Activated T-cell treated with anti-CD3 and anti-CD28 coated beads, Interleukin-2, amount 50 U/mL, for 24 hours (primary cell): ENCODE measurements at regions not wholly inside any gene's neighbourhood (a gene's known extent, or its start where the extent isn't known, plus 50 kb on each side); places are given as distances from the start of the nearest gene placed in this dataset.
"Not testable (repeated sequence)": the region's sequence is repeated elsewhere in the genome, so short reads cannot be mapped to it uniquely, and the experiment has no call there.

Source experiments
- DNase-seq: peaks from one replicate; pipeline ENCODE4 v3.0.0-alpha.2; 2020
- H3K27ac Mint-ChIP-seq: 2 replicates; pipeline ENCODE4 v1.8.0; 2020; ENCODE audit warnings: mild to moderate bottlenecking, mixed read lengths
- H3K27me3 Mint-ChIP-seq: 2 replicates; pipeline ENCODE4 v1.8.0; 2020; ENCODE audit warnings: mixed read lengths
- H3K36me3 Mint-ChIP-seq: 2 replicates; pipeline ENCODE4 v1.8.0; 2020; ENCODE audit warnings: low read depth, mixed read lengths
- H3K4me1 Mint-ChIP-seq: 2 replicates; pipeline ENCODE4 v1.8.0; 2020; ENCODE audit warnings: low read depth, mixed read lengths
- H3K4me3 Mint-ChIP-seq: 2 replicates; pipeline ENCODE4 v1.8.0; 2020; ENCODE audit warnings: mild to moderate bottlenecking, moderate library complexity, mixed read lengths
- H3K9me3 Mint-ChIP-seq: 2 replicates; pipeline ENCODE4 v1.8.0; 2020; ENCODE audit warnings: mixed read lengths

- H3K9me3 Mint-ChIP-seq: peaks cover 31% of the 10 kb centered on the region
These were observed 168.4 kb upstream of the ZNF385D start for GRCh38 chr3:21919383-21919782.

DNA sequence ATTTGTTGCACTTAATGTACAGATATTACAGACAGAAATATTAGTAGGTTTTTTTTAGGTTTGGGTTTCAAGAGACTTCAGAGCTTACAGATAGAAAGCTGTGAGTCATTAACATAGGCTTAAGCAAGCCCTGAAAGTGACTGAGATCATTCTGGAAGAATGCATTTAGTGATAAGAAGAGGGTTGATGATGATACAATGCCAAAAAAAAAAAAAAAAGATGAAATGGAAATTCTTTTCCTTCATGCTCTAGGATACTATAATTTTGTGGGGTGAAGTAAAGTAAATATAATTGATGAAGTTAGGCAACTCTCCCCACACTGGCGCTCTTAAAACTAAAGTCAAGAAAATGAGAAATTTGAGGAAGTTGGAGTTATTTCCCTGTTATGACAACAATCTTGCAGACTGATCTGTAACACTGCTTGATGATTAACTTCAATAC lies 169.4 kb upstream of the ZNF385D start:
- Mint-ChIP-seq H3K27ac (no peak overlapping the region), H3K4me1 (no peaks in the 10 kb centered on the region), H3K27me3 (no peaks in the 10 kb centered on the region), H3K9me3 (peaks cover 30% of the 10 kb centered on the region), H3K36me3 (no peaks in the 10 kb centered on the region), H3K4me3 (no peak overlapping the region)
- no peak for DNase-seq

More at GRCh38 chr3:21919383-21919782, 168.4 kb upstream of the ZNF385D start:
- H3K27me3 Mint-ChIP-seq: no peaks in the 10 kb centered on the region
- H3K4me1 Mint-ChIP-seq: no peaks in the 10 kb centered on the region
- H3K4me3 Mint-ChIP-seq: no peak overlapping the region
- no peak for DNase-seq
- H3K27ac Mint-ChIP-seq: no peak overlapping the region
- no peaks in the 10 kb centered on the region for H3K36me3 Mint-ChIP-seq

- H3K27me3 Mint-ChIP-seq, H3K36me3 Mint-ChIP-seq, DNase-seq, H3K27ac Mint-ChIP-seq, H3K4me1 Mint-ChIP-seq, H3K4me3 Mint-ChIP-seq: not testable (repeated sequence)
- H3K9me3 Mint-ChIP-seq: peaks cover 28% of the 10 kb centered on the region
These were observed 172.1 kb upstream of the ZNF385D start for GRCh38 chr3:21923156-21923555.

GRCh38 chr3:21927261-21927660 lies 176.3 kb upstream of the ZNF385D start:
- H3K4me3 Mint-ChIP-seq: no peak overlapping the region
- no peaks in the 10 kb centered on the region for H3K4me1 Mint-ChIP-seq
- H3K36me3 Mint-ChIP-seq: no peaks in the 10 kb centered on the region
- no peaks in the 10 kb centered on the region for H3K27me3 Mint-ChIP-seq
- DNase-seq: no peak
- peaks cover 17% of the 10 kb centered on the region for H3K9me3 Mint-ChIP-seq
- H3K27ac Mint-ChIP-seq: no peak overlapping the region

- H3K36me3 Mint-ChIP-seq: no peaks in the 10 kb centered on the region
- no peak overlapping the region for H3K27ac Mint-ChIP-seq
- DNase-seq: no peak
- peaks cover 5% of the 10 kb centered on the region for H3K9me3 Mint-ChIP-seq
- H3K4me1 Mint-ChIP-seq: no peaks in the 10 kb centered on the region
- no peak overlapping the region for H3K4me3 Mint-ChIP-seq
- H3K27me3 Mint-ChIP-seq: no peaks in the 10 kb centered on the region
These were observed 183.6 kb upstream of the ZNF385D start for GRCh38 chr3:21934591-21934990.

DNA sequence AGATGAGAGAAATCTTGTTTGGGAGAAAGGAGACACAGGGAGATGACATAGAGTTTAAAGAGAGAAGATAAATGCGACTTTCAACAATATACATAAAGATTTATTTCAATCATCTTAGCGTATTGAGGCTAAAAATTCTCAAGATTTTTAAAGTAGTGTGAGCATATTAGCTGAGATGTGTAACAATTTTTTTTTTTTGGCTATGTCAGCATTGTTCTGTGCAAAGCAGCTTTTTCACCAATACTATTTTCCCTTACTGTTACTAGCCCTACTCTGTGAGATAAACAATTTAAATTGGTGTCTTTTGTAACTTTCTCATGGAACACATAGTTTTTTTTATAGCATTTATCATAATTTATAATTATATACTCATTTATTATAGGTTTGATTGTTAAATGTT lies 185.2 kb upstream of the ZNF385D start:
- Mint-ChIP-seq H3K4me3 (no peak overlapping the region), H3K9me3 (peaks cover 9% of the 10 kb centered on the region), H3K4me1 (no peaks in the 10 kb centered on the region), H3K27me3 (no peaks in the 10 kb centered on the region), H3K27ac (no peak overlapping the region), H3K36me3 (no peaks in the 10 kb centered on the region)
- no peak for DNase-seq

GRCh38 chr3:21938267-21938681 lies 187.3 kb upstream of the ZNF385D start:
- DNase-seq: no peak
- Mint-ChIP-seq H3K36me3 (no peaks in the 10 kb centered on the region), H3K4me1 (no peaks in the 10 kb centered on the region), H3K4me3 (no peak overlapping the region), H3K27me3 (no peaks in the 10 kb centered on the region), H3K9me3 (peaks cover 10% of the 10 kb centered on the region), H3K27ac (no peak overlapping the region)

DNA sequence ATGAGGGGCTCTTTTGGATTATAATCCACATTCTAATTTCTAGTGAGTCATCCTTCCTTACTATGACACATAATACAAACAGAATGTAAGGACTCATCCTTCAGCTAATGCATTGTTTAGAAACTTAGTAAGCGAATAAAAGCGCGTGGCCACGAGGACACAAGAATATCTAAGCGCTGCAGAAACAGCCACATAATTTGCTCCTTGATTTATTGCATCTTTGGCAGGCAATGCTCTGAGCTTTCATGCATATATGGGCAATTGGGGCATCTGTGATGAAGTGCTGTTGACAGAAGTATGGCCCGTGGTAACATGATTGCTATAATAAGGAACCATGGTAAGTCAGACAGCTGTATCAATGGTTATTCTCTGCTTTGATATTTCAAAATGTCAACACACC lies 191.3 kb upstream of the ZNF385D start:
- Mint-ChIP-seq H3K9me3 (peaks cover 7% of the 10 kb centered on the region), H3K36me3 (no peaks in the 10 kb centered on the region), H3K27me3 (no peaks in the 10 kb centered on the region), H3K4me3 (no peak overlapping the region), H3K27ac (no peak overlapping the region), H3K4me1 (no peaks in the 10 kb centered on the region)
- no peak for DNase-seq

- Mint-ChIP-seq H3K27ac (no peak overlapping the region), H3K36me3 (no peaks in the 10 kb centered on the region), H3K27me3 (no peaks in the 10 kb centered on the region), H3K9me3 (peaks cover 7% of the 10 kb centered on the region), H3K4me3 (no peak overlapping the region), H3K4me1 (no peaks in the 10 kb centered on the region)
- DNase-seq: no peak
These were observed 193.2 kb upstream of the ZNF385D start for GRCh38 chr3:21944251-21944650.

- Mint-ChIP-seq H3K27ac (no peak overlapping the region), H3K9me3 (peaks cover 26% of the 10 kb centered on the region), H3K4me1 (no peaks in the 10 kb centered on the region), H3K27me3 (no peaks in the 10 kb centered on the region), H3K4me3 (no peak overlapping the region), H3K36me3 (no peaks in the 10 kb centered on the region)
- DNase-seq: no peak
These were observed 201.8 kb upstream of the ZNF385D start for GRCh38 chr3:21952856-21953255.

GRCh38 chr3:21954709-21955108 lies 203.7 kb upstream of the ZNF385D start:
- Mint-ChIP-seq H3K27me3 (no peaks in the 10 kb centered on the region), H3K4me1 (no peaks in the 10 kb centered on the region), H3K27ac (no peak overlapping the region), H3K9me3 (peaks cover 32% of the 10 kb centered on the region), H3K36me3 (no peaks in the 10 kb centered on the region), H3K4me3 (no peak overlapping the region)
- DNase-seq: no peak

- no peak overlapping the region for H3K27ac Mint-ChIP-seq
- no peak for DNase-seq
- peaks cover 31% of the 10 kb centered on the region for H3K9me3 Mint-ChIP-seq
- no peaks in the 10 kb centered on the region for H3K4me1 Mint-ChIP-seq
- H3K4me3 Mint-ChIP-seq: no peak overlapping the region
- H3K27me3 Mint-ChIP-seq: no peaks in the 10 kb centered on the region
- H3K36me3 Mint-ChIP-seq: no peaks in the 10 kb centered on the region
These were observed 204.4 kb upstream of the ZNF385D start for GRCh38 chr3:21955406-21955805.

DNA sequence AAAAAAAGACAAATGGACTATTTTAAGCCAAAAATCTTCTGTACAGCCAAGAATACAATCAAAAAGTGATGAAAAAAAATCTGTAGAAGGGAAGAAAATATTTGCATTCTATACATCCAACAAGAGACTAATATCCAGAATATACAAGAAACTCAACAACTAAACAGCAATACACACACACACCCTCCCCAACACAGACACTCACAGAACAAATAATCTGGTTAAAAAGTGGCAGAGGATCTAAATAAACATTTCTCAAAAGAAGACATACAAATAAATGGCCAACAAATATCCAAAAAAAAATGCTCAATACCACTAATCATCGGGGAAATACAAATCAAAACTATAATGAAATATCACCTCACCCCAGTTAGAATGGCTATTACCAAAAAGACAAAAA lies 209.0 kb upstream of the ZNF385D start:
- Mint-ChIP-seq H3K9me3 (peaks cover 20% of the 10 kb centered on the region), H3K27ac (no peak overlapping the region), H3K36me3 (no peaks in the 10 kb centered on the region), H3K27me3 (no peaks in the 10 kb centered on the region), H3K4me1 (no peaks in the 10 kb centered on the region), H3K4me3 (no peak overlapping the region)
- DNase-seq: no peak

DNA sequence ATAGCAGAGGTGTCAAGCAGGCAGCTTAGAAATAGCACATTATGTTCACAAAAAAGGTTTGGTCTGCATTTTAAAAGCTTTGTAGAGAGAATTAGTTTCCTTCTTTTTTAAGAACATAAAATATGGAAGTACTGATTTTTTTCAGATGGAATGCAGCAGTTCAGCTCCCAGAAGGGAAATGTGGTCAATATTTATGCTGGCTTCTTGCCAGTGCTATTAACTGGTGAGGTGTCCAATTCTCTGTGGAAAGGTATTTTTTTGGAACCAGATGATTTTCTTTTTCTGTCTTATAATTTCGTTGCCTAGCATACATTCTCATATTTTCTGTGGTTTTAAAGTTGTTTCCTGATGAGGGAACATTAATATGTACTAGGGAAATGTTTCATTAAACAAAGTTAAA lies 211.4 kb upstream of the ZNF385D start:
- no peaks in the 10 kb centered on the region for H3K4me1 Mint-ChIP-seq
- no peaks in the 10 kb centered on the region for H3K27me3 Mint-ChIP-seq
- H3K27ac Mint-ChIP-seq: no peak overlapping the region

GRCh38 chr3:21966457-21966856 lies 215.4 kb upstream of the ZNF385D start:
- not testable (repeated sequence) for H3K9me3 Mint-ChIP-seq, H3K27ac Mint-ChIP-seq, H3K4me3 Mint-ChIP-seq, H3K4me1 Mint-ChIP-seq, H3K36me3 Mint-ChIP-seq, H3K27me3 Mint-ChIP-seq, DNase-seq

More for the DNA sequence above, 211.4 kb upstream of the ZNF385D start:
- Mint-ChIP-seq H3K4me3 (no peak overlapping the region), H3K36me3 (no peaks in the 10 kb centered on the region), H3K9me3 (peaks cover 17% of the 10 kb centered on the region)
- no peak for DNase-seq

- H3K27ac Mint-ChIP-seq: no peak overlapping the region
These were observed 228.7 kb upstream of the ZNF385D start for GRCh38 chr3:21979706-21980105.

More at GRCh38 chr3:21979706-21980105, 228.7 kb upstream of the ZNF385D start:
- H3K4me1 Mint-ChIP-seq: no peaks in the 10 kb centered on the region
- H3K27me3 Mint-ChIP-seq: no peaks in the 10 kb centered on the region
- no peak for DNase-seq
- no peaks in the 10 kb centered on the region for H3K36me3 Mint-ChIP-seq
- H3K9me3 Mint-ChIP-seq: peaks cover 17% of the 10 kb centered on the region
- no peak overlapping the region for H3K4me3 Mint-ChIP-seq
